GM19324 (cell line): ENCODE measurements at regions not wholly inside any gene's neighbourhood (a gene's known extent, or its start where the extent isn't known, plus 50 kb on each side); places are given as distances from the start of the nearest gene placed in this dataset.

ENCODE experiments used
- ATAC-seq: cut with Tn5 transposase; IDR thresholded peaks from one replicate; pipeline ENCODE4 v1.9.1; 2021; ENCODE audit warnings: mild to moderate bottlenecking, moderate library complexity; ENCODE audit not compliant: unreplicated experiment, low FRiP score

DNA sequence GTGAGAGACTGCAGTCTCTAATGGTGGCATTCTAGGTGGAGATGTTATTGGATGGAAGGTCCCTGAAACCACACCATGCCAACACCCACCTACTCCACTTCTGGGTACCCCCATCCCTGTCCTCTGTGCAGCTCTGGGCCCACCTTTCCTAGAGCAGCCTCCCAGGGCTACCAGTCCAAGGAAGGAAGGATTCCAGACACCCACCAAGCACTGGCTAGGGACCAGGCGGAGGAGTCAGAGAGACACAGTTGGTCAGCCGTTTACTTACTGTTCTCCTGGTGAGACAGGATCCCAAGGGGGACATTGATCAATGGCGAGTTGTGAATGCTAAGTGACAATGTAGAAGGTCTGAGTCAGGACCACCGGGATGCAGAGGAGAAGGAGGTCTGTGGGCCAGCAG, 151.6 kb downstream of the TTC32 start:
- ATAC-seq: no peak

GRCh38 chr2:19749507-19749836, 152.3 kb downstream of the TTC32 start:
- ATAC-seq: no peak

DNA sequence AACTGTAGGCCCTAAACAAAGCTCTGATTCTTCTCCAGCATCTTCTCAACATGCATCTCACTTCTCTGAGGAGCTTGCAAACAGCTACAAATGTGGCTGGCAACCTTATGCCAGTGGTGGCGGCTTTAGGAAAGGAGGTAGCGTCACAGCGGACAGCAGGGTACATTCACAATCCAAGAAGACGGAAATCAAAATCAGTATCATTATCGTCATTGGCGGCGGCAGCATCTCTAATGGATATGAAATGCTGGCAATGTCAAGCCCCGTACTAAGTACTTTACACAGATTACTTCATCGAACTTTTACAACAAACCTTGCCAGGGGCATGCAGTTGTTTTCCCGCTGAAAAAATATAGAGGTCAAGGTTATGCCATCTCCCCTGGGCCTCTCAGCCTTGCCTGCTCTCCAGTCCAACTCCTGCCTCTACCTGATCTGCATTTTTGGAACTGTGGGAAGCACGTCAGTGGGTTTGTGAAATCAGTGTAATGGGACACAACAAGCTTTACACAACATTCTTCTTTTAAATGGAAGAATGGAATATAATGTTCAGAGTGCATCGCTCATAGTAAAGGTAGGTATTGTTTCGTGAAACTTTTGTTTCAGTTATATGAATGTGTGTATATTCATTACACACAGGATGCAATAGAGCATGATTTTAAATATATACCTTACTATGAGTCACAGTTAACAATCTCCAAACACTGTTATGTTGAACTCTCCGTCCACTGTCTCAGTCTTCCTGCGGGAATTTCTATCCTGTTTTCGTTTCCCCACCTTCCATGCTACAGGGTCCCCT, 152.9 kb downstream of the TTC32 start:
- ATAC-seq: no peak

DNA sequence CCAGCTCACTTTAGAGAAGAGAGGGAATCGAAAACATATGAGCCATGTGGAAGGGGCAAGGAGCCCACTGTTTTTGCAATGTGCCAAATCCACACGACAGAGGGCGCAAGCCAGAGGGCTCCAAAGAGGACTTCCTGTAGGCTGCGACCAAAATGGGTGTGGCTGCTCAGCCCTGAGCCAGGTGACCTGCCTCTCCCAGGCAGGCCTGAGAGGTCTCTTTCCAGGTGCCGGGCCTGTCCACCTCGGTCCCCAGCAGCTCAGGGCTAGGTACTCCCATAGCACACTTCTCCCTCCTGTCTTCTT, 153.8 kb downstream of the TTC32 start:
- ATAC-seq: no peak

GRCh38 chr2:19747310-19748072, 154.3 kb downstream of the TTC32 start:
- ATAC-seq: no peak

DNA sequence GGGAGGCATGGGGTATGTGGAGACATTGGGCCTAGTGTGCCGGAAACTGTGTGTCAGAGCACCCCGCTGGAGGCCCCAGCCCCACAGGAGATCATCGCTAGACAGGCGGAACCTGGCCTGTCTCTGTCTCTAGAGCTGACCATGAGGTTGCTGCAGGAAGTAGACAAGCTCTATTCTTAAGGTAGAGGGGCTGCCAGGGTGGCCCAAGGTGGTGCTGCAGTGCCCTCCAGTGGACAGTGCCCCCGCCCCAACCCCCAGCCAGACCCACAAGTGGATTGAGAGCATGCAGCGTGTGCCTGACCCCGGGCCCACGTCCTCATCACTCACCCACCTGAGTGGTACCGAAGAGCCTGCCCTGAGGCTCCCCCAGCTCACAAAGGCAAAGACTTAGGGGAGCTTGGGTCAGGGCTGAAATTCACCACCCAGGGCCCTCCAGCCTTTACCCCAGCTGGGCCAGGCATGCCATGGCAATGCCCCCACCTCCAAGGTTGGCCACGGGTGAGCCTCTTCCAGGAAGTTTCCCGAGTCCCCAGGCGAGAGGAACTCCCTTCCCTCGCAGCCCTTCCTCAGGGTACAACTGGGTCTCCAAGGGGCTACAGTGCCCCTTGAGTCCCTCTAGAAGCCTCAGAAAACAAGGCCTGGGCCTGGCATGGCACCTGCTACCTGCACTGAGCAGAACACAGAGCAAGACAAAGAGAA, 155.0 kb downstream of the TTC32 start:
- ATAC-seq: no peak

- no peak for ATAC-seq
Observed at GRCh38 chr2:19746137-19746600, 155.6 kb downstream of the TTC32 start.

GRCh38 chr2:19745318-19746136, 156.3 kb downstream of the TTC32 start:
- no peak for ATAC-seq

DNA sequence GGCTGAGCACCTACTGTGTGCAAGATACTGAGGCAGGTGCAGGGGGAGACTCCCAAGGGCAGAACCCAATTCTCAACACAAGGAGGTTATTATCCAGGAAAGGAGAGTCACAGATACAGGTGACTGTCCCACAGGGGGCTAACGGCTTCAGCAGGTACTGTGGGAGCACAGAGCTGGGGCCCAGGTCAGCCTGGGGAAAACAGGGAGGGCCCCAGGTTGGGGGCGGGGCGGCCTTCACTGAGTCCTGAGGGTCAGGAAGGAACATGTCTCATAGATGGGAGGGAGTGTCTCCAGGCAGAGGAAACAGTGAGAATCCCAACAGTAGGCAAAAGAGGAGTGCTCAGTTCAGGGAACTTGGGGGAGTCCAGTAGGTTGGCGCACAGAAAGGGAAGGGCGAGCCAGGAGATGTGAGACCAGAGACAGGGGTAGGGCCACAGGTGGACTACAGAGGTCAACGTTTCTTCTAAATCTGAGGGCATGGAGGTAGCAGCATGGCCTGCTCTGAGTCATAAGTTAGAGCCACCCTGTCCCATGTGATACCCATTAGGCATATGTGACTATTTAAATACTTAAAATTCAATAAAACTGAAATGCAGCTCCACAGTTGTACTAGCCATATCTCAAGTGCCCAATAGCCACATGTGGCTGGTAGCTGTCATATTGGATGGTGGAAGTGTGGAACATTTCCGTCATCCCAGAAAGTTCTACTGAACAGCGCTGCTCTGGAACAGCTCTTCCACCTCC, 157.2 kb downstream of the TTC32 start:
- no peak for ATAC-seq

DNA sequence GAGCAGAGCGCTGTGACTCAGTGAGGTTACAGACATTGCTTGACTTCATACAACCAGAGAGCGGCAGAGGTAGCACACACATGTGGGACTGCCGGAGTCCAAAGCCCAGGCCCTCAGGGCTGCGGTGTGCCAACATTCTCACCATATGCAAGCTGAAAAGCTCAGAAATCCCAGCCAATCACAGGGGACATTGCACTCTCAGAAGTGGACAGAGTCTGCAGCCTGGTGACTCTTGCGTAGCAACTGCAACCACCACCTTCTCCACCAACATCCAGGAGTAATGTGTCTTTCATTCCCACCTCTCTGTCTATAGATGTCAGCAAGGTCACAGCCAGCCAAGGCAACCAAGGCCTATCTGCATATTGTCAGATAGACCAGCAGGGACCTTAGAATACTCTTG, 158.1 kb downstream of the TTC32 start:
- ATAC-seq: no peak

DNA sequence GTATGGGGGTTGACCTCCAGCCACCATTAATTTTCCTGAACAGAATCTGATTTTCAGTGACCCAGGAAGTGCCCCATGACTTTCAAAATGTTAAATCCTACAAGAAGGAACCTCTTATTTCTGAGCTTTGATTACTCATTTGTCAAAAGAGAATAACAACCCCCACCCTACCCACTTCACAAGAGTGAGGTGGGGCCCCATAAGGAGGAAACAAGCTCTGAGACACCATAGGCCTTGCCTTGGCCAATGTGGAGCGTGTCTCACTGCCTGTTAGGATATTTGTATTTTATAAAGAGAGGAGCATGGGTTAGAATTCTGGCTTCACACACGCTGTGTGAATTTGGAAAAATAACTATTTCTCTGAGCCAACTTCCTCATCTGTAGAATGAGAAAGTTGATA, 158.9 kb downstream of the TTC32 start:
- ATAC-seq: no peak

- ATAC-seq: no peak
Observed at GRCh38 chr2:19739256-19739655, 162.5 kb downstream of the TTC32 start.

- ATAC-seq: no peak
Observed at GRCh38 chr2:19738707-19739106, 163.1 kb downstream of the TTC32 start.

GRCh38 chr2:19736191-19736831, 165.5 kb downstream of the TTC32 start:
- no peak for ATAC-seq

- no peak for ATAC-seq
Observed at GRCh38 chr2:19733951-19734425, 167.8 kb downstream of the TTC32 start.

GRCh38 chr2:19733390-19733789, 168.4 kb downstream of the TTC32 start:
- no peak for ATAC-seq

GRCh38 chr2:19732255-19732654, 169.5 kb downstream of the TTC32 start:
- ATAC-seq: no peak

DNA sequence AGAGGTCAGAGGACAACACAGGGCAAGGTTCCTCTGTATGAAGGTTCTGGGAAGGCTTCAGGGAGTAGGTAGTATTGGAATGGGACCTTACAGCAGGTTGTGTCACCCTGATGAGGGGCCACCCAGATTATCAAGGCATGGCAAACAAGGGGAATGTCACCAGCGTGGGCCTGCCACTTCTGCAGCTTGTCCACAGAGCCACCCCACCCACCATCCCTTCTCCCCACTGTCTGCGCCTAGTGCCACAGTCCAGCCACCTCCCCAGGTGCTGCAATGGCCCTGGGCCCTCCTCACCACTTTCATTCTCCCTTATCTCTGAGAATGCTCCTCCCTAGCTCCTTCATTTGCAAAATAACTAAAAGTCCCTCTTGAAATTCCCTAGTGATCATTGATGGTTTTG, 170.3 kb downstream of the TTC32 start:
- ATAC-seq: no peak

GRCh38 chr2:19731037-19731436, 170.7 kb downstream of the TTC32 start:
- no peak for ATAC-seq
